ENCODE measurements at regions not wholly inside any gene's neighbourhood (a gene's known extent, or its start where the extent isn't known, plus 50 kb on each side); places are given as distances from the start of the nearest gene placed in this dataset.
A peak's percentile ranks its signal among the peaks of the same experiment; 100 is the strongest.

GRCh38 chr4:108567831-108568230, 52.5 kb upstream of the RPL34 start:
- Histone ChIP-seq H3K4me1 (ENCODE audit: control insufficient read depth, insufficient read depth, low read depth, low read length) (no peaks in the 10 kb centered on the region), H3K18ac (ENCODE audit: low read depth in 1 of 2, low read length in 2 of 2) (no peak overlapping the region), H2BK12ac (ENCODE audit: low read length in 2 of 2) (no peak overlapping the region), H3K27ac (ENCODE audit: low read length, poor library complexity, severe bottlenecking) (no peak overlapping the region), H2BK5ac (ENCODE audit: low read depth, low read length, poor library complexity, severe bottlenecking) (no peak overlapping the region), H3K36me3 (ENCODE audit: control insufficient read depth in 1 of 2, insufficient read depth in 2 of 2, low read depth in 1 of 2, low read length in 2 of 2) (no peaks in the 10 kb centered on the region), H2BK120ac (ENCODE audit: low read depth, low read length) (no peak overlapping the region), H2AK5ac (ENCODE audit: low read length, severe bottlenecking) (no peak overlapping the region), H3K4me2 (ENCODE audit: low read length, poor library complexity, severe bottlenecking) (no peak overlapping the region), H3K27me3 (ENCODE audit: control insufficient read depth in 1 of 2, insufficient read depth in 1 of 2, low read length in 2 of 2) (peaks cover 0 to 17% of the 10 kb centered on the region in 2 experiments), H3K4me3 (ENCODE audit: insufficient read depth in 1 of 2, low read depth in 1 of 2, low read length in 2 of 2) (no peak overlapping the region), H2BK15ac (ENCODE audit: low read depth, poor library complexity, severe bottlenecking) (no peak overlapping the region), H2AFZ (ENCODE audit: low read depth, low read length) (no peak overlapping the region), H3K9ac (ENCODE audit: low read length) (no peak overlapping the region), H3K79me1 (replicated peaks; ENCODE audit: low read length, poor library complexity, severe bottlenecking) (no peaks in the 10 kb centered on the region), H3K23ac (ENCODE audit: low read length in 2 of 2) (no peak overlapping the region), H3K4ac (ENCODE audit: low read depth in 1 of 2, low read length in 2 of 2) (no peak overlapping the region), H3K9me3 (ENCODE audit: control insufficient read depth, low read length) (no peaks in the 10 kb centered on the region), H4K91ac (ENCODE audit: low read length) (no peak overlapping the region), H4K8ac (ENCODE audit: low read length) (no peak overlapping the region), H3K14ac (ENCODE audit: low read length in 2 of 2) (no peak overlapping the region)
- DNase-seq: no peak

DNA sequence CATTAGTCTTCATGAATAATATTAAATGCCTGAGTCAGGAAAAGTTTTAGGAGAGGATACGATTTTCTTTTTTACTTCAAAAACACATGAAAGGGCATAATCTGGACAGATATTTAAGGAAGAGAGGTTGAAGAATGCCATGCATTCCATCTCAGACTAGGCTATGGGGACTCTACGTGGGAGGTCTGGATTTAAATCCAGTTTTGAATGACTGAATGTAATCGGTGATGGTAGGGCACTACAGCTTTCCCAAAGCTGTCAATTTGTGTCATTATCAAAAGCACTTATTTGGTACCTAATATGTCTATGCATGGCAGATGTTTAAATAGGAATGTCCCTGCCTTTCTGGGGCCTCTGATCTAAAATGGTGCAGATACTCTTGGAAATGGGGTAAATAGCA, 59.3 kb upstream of the RPL34 start:
- no peak overlapping the region for H3K4me2 ChIP-seq (ENCODE audit: low read length, poor library complexity, severe bottlenecking)
- no peak overlapping the region for H2AK5ac ChIP-seq (ENCODE audit: low read length, severe bottlenecking)
- no peak for DNase-seq
- no peak overlapping the region for H3K27ac ChIP-seq (ENCODE audit: low read length, poor library complexity, severe bottlenecking)
- H2BK12ac ChIP-seq (ENCODE audit: low read length in 2 of 2): no peak overlapping the region
- no peak overlapping the region for H2BK120ac ChIP-seq (ENCODE audit: low read depth, low read length)
- no peak overlapping the region for H3K23ac ChIP-seq (ENCODE audit: low read length in 2 of 2)
- no peak overlapping the region for H2BK15ac ChIP-seq (ENCODE audit: low read depth, poor library complexity, severe bottlenecking)
- H3K18ac ChIP-seq (ENCODE audit: low read depth in 1 of 2, low read length in 2 of 2): no peak overlapping the region
- H2AFZ ChIP-seq (ENCODE audit: low read depth, low read length): no peak overlapping the region
- no peaks in the 10 kb centered on the region for H3K9me3 ChIP-seq (ENCODE audit: control insufficient read depth, low read length)
- no peak overlapping the region for H3K4ac ChIP-seq (ENCODE audit: low read depth in 1 of 2, low read length in 2 of 2)
- H3K4me1 ChIP-seq (ENCODE audit: control insufficient read depth, insufficient read depth, low read depth, low read length): no peaks in the 10 kb centered on the region
- H2BK5ac ChIP-seq (ENCODE audit: low read depth, low read length, poor library complexity, severe bottlenecking): no peak overlapping the region
- H4K91ac ChIP-seq (ENCODE audit: low read length): no peak overlapping the region
- no peak overlapping the region for H3K9ac ChIP-seq (ENCODE audit: low read length)
- no peaks in the 10 kb centered on the region for H3K36me3 ChIP-seq (ENCODE audit: control insufficient read depth in 1 of 2, insufficient read depth in 2 of 2, low read depth in 1 of 2, low read length in 2 of 2)
- no peaks in the 10 kb centered on the region for H3K79me1 ChIP-seq (replicated peaks; ENCODE audit: low read length, poor library complexity, severe bottlenecking)
- H3K14ac ChIP-seq (ENCODE audit: low read length in 2 of 2): no peak overlapping the region
- H3K27me3 ChIP-seq (ENCODE audit: control insufficient read depth in 1 of 2, insufficient read depth in 1 of 2, low read length in 2 of 2): no peaks in the 10 kb centered on the region
- H4K8ac ChIP-seq (ENCODE audit: low read length): no peak overlapping the region
- no peak overlapping the region for H3K4me3 ChIP-seq (ENCODE audit: insufficient read depth in 1 of 2, low read depth in 1 of 2, low read length in 2 of 2)
- 88% methylated on average over 3 of the region's 3 CpGs for WGBS

- Histone ChIP-seq H3K36me3 (ENCODE audit: control insufficient read depth in 1 of 2, insufficient read depth in 2 of 2, low read depth in 1 of 2, low read length in 2 of 2) (no peaks in the 10 kb centered on the region), H3K14ac (ENCODE audit: low read length in 2 of 2) (no peak overlapping the region), H3K4ac (ENCODE audit: low read depth in 1 of 2, low read length in 2 of 2) (no peak overlapping the region), H3K18ac (ENCODE audit: low read depth in 1 of 2, low read length in 2 of 2) (no peak overlapping the region), H2BK12ac (ENCODE audit: low read length in 2 of 2) (no peak overlapping the region), H3K4me1 (ENCODE audit: control insufficient read depth, insufficient read depth, low read depth, low read length) (no peaks in the 10 kb centered on the region), H4K8ac (ENCODE audit: low read length) (no peak overlapping the region), H2BK120ac (ENCODE audit: low read depth, low read length) (no peak overlapping the region), H2AFZ (ENCODE audit: low read depth, low read length) (no peak overlapping the region), H3K27me3 (ENCODE audit: control insufficient read depth in 1 of 2, insufficient read depth in 1 of 2, low read length in 2 of 2) (no peaks in the 10 kb centered on the region), H3K9ac (ENCODE audit: low read length) (no peak overlapping the region), H3K4me2 (ENCODE audit: low read length, poor library complexity, severe bottlenecking) (no peak overlapping the region), H2BK5ac (ENCODE audit: low read depth, low read length, poor library complexity, severe bottlenecking) (no peak overlapping the region), H3K23ac (ENCODE audit: low read length in 2 of 2) (no peak overlapping the region), H2BK15ac (ENCODE audit: low read depth, poor library complexity, severe bottlenecking) (no peak overlapping the region), H2AK5ac (ENCODE audit: low read length, severe bottlenecking) (no peak overlapping the region), H4K91ac (ENCODE audit: low read length) (no peak overlapping the region), H3K79me1 (replicated peaks; ENCODE audit: low read length, poor library complexity, severe bottlenecking) (no peaks in the 10 kb centered on the region), H3K4me3 (ENCODE audit: insufficient read depth in 1 of 2, low read depth in 1 of 2, low read length in 2 of 2) (no peak overlapping the region), H3K27ac (ENCODE audit: low read length, poor library complexity, severe bottlenecking) (no peak overlapping the region), H3K9me3 (ENCODE audit: control insufficient read depth, low read length) (no peaks in the 10 kb centered on the region)
- 48% methylated on average over 4 of the region's 4 CpGs for WGBS
- DNase-seq: peak; percentile 22
These were observed 59.8 kb upstream of the RPL34 start for GRCh38 chr4:108560616-108561015.

DNA sequence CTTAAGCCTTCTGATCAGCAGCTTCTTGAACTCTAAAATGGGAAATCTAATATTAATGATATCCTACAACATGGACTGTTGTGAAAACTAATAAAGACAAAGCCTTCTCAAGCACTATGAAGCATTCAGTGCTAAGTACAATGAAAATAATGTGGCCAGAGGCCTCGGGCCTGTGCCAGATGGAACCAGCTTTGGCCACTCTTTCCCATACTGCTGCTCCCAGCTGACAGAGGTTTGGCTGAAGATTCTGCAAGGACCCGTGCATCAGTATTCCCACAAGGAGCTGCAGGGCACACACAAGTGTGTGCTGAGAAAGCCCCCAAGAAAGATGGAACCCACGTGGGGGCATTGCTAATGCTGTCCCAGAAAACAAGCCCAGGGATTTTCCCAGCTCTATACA, 60.5 kb upstream of the RPL34 start:
- no peak overlapping the region for H4K8ac ChIP-seq (ENCODE audit: low read length)
- WGBS: 94% methylated on average over 3 of the region's 3 CpGs
- no peaks in the 10 kb centered on the region for H3K79me1 ChIP-seq (replicated peaks; ENCODE audit: low read length, poor library complexity, severe bottlenecking)
- no peak overlapping the region for H2BK5ac ChIP-seq (ENCODE audit: low read depth, low read length, poor library complexity, severe bottlenecking)
- H3K4me2 ChIP-seq (ENCODE audit: low read length, poor library complexity, severe bottlenecking): no peak overlapping the region
- H3K4me1 ChIP-seq (ENCODE audit: control insufficient read depth, insufficient read depth, low read depth, low read length): no peaks in the 10 kb centered on the region
- H3K18ac ChIP-seq (ENCODE audit: low read depth in 1 of 2, low read length in 2 of 2): no peak overlapping the region
- no peak overlapping the region for H2BK120ac ChIP-seq (ENCODE audit: low read depth, low read length)
- H3K27ac ChIP-seq (ENCODE audit: low read length, poor library complexity, severe bottlenecking): no peak overlapping the region
- H3K9me3 ChIP-seq (ENCODE audit: control insufficient read depth, low read length): no peaks in the 10 kb centered on the region
- no peaks in the 10 kb centered on the region for H3K36me3 ChIP-seq (ENCODE audit: control insufficient read depth in 1 of 2, insufficient read depth in 2 of 2, low read depth in 1 of 2, low read length in 2 of 2)
- no peak overlapping the region for H3K23ac ChIP-seq (ENCODE audit: low read length in 2 of 2)
- H2BK12ac ChIP-seq (ENCODE audit: low read length in 2 of 2): no peak overlapping the region
- no peak overlapping the region for H3K9ac ChIP-seq (ENCODE audit: low read length)
- DNase-seq: no peak
- H3K4ac ChIP-seq (ENCODE audit: low read depth in 1 of 2, low read length in 2 of 2): no peak overlapping the region
- H2AK5ac ChIP-seq (ENCODE audit: low read length, severe bottlenecking): no peak overlapping the region
- H2AFZ ChIP-seq (ENCODE audit: low read depth, low read length): no peak overlapping the region
- no peak overlapping the region for H3K4me3 ChIP-seq (ENCODE audit: insufficient read depth in 1 of 2, low read depth in 1 of 2, low read length in 2 of 2)
- no peak overlapping the region for H2BK15ac ChIP-seq (ENCODE audit: low read depth, poor library complexity, severe bottlenecking)
- no peak overlapping the region for H3K14ac ChIP-seq (ENCODE audit: low read length in 2 of 2)
- peaks cover 0 to 6% of the 10 kb centered on the region in 2 experiments for H3K27me3 ChIP-seq (ENCODE audit: control insufficient read depth in 1 of 2, insufficient read depth in 1 of 2, low read length in 2 of 2)
- H4K91ac ChIP-seq (ENCODE audit: low read length): no peak overlapping the region
